VCaP (cell line): ENCODE measurements at regions not wholly inside any gene's neighbourhood (a gene's known extent, or its start where the extent isn't known, plus 50 kb on each side); places are given as distances from the start of the nearest gene placed in this dataset.
"Not testable (repeated sequence)": the region's sequence is repeated elsewhere in the genome, so short reads cannot be mapped to it uniquely, and the experiment has no call there.

ENCODE experiments used
- H3K27ac ChIP-seq: fragments of 450-650 bp; 2 replicates; pipeline ENCODE4 v1.5.1; 2017
- TF ChIP-seq, protein P1 (sequence below): fragments of 450-650 bp; conservative IDR thresholded peaks from 2 replicates; pipeline ENCODE4 v1.5.1; 2017; ENCODE audit warnings: mild to moderate bottlenecking, moderate library complexity

DNA sequence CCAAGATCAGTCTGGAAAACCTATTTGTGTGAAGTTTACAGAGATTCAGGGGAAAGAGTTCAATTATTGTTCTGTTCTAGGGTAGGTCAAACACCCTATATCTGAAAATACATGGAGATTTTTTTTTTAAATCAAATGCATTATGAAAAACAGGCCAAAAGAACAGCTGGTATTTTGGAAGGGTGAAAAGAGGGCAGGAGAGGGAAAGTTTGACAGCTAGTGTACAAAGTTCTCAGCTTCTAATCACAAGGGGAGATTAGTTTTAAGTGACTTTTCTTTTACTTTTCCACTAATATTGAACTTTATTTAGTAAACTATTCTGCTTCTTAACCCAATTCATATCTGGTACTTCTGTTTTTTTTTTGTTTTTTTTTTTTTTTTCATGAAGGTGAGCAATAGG, 66.2 kb upstream of the GRID2 start:
- TF ChIP-seq, protein P1, sequence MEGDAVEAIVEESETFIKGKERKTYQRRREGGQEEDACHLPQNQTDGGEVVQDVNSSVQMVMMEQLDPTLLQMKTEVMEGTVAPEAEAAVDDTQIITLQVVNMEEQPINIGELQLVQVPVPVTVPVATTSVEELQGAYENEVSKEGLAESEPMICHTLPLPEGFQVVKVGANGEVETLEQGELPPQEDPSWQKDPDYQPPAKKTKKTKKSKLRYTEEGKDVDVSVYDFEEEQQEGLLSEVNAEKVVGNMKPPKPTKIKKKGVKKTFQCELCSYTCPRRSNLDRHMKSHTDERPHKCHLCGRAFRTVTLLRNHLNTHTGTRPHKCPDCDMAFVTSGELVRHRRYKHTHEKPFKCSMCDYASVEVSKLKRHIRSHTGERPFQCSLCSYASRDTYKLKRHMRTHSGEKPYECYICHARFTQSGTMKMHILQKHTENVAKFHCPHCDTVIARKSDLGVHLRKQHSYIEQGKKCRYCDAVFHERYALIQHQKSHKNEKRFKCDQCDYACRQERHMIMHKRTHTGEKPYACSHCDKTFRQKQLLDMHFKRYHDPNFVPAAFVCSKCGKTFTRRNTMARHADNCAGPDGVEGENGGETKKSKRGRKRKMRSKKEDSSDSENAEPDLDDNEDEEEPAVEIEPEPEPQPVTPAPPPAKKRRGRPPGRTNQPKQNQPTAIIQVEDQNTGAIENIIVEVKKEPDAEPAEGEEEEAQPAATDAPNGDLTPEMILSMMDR: no peak
- H3K27ac ChIP-seq: no peak overlapping the region

DNA sequence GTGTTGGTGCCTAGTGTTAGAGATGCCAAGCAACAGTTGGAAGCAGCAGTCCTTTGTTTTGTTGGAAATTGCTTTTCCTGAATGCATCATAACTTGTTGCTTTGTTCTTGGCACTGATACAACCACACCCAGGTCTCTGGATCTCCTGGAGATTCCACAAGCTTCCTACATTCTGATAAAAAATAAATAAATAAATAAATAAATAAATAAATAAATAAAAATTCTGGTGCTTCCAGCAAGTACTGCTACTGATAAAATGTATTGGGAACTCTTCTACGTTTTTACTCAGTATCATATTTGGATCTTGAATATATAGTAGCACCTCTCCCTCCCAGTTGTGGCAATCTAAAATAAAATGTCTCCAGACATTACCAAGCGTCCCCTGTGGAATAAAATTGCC, 62.7 kb upstream of the GRID2 start:
- no peak overlapping the region for H3K27ac ChIP-seq
- TF ChIP-seq, protein P1: no peak

DNA sequence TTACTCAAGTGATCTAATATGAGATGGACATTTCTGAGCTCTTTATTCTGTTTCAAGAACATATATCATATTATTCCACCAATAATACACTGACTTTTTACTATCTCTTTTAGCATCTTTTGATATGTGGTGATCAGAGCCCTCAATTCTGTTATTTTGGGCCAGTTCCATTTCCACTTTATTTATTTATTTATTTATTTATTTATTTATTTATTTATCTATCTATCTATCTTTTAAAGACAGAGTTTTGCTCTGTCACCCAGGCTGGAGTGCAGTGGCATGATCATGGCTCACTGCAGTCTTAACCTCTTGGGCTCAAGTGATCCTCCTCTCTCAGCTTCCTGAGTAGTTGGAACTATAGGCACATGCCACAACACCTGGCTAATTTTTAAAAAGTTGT, 57.4 kb upstream of the GRID2 start:
- TF ChIP-seq, protein P1: no peak
- no peak overlapping the region for H3K27ac ChIP-seq

DNA sequence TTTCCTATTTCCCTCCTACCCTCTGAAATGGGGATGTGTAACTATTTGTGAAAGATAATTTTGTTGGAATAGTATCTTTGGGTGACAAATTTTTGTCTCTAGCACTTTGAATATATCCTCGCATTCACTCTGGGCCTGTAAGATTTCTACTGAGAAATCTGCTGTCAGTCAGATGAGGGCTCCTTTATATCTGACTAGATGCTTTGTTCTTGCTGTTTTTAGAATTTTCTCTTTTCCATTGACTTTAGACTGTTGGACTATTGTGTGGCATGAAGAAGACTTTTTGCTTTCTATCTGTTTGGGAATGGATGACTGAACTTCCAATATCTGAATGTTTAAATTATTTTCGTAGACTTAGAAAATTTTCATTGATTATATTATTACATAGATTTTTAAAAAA, 54.2 kb upstream of the GRID2 start:
- H3K27ac ChIP-seq: no peak overlapping the region
- TF ChIP-seq, protein P1: no peak

DNA sequence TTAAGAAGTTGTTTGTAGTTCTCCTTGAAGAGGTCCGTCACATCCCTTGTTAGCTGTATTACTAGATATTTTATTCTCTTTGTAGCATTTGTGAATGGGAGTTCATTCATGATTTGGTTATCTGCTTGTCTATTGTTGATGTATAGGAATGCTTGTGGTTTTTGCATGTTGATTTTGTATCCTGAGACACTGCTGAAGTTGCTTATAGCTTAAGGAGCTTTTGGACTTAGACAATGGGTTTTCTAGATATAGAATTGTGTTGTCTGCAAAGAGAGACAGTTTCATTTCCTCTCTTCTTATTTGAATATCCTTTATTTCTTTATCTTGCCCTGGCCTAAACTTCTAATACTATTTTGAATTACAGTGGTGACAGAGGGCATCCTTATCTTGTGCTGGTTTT, 52.1 kb upstream of the GRID2 start:
- TF ChIP-seq, protein P1: no peak
- H3K27ac ChIP-seq: no peak overlapping the region

DNA sequence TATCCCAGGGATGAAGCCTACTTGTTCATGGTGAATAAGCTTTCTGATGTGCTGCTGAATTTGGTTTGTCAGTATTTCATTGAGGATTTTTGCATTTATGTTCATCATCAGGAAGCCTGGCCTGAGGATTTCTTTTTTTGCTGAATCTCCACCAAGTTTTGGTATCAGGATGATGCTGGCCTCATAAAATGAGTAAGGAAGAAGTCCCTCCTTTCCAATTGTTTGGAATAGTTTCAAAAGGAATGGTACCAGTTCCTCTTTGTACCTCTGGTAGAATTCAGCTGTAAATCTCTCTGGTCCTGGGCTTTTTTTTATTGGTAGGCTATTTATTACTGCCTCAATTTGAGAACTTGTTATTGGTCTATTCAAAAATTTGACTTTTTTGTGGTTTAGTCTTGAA, 51.4 kb upstream of the GRID2 start:
- H3K27ac ChIP-seq: not testable (repeated sequence)

DNA sequence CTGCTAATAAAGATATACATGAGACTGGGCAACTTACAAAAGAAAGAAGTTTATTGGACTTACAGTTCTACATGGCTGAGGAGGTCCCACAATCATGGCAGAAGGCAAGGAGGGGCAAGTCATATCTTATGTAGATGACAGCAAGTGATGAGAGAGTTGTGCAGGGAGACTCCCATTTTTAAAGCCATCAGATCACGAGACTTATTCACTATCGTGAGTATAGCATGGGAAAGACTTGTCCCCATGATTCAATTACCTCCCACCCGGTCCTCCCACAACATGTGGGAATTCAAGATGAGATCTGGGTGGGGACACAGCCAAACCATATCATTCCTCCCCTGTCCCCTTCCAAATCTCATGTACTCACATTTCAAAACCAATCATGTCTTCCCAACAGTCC, 50.9 kb upstream of the GRID2 start:
- H3K27ac ChIP-seq: no peak overlapping the region
- TF ChIP-seq, protein P1: no peak

DNA sequence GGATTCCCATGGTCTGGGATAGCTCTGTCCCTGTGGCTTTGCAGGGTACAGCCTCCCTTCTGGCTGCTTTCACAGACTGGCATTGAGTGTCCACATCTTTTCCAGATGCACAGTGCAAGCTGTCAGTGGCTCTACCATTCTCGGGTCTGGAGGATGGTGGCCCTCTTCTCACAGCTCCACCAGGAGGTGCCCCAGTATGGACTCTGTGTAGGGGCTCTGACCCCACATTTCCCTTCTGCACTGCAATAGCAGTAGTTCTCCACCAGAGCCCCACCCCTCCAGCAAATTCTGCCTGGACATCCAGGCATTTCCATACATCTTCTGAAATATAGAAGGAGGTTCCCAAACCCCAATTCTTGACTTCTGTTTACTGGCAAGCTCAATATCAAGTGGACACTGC, 50.2 kb upstream of the GRID2 start:
- no peak overlapping the region for H3K27ac ChIP-seq
- TF ChIP-seq, protein P1: no peak
